HFF-Myc (cell line): ENCODE measurements at regions not wholly inside any gene's neighbourhood (a gene's known extent, or its start where the extent isn't known, plus 50 kb on each side); places are given as distances from the start of the nearest gene placed in this dataset.

Experiments used
- DNase-seq: peaks from one replicate; pipeline ENCODE4 v3.0.0-alpha.2; 2011; ENCODE audit warnings: low read depth; ENCODE audit errors: extremely low read depth
- H3K4me3 ChIP-seq: replicated peaks from 2 replicates; pipeline ENCODE4 v1.5.1; 2011; ENCODE audit warnings: low read depth, mild to moderate bottlenecking, control low read depth, low read length
- CTCF ChIP-seq: IDR thresholded peaks from 2 replicates; pipeline ENCODE4 v1.5.1; 2012; ENCODE audit warnings: mild to moderate bottlenecking, low read depth, low read length, control low read depth; ENCODE audit errors: missing control alignments

- DNase-seq, result no peak
- no peak for TF ChIP-seq CTCF
- no peak overlapping the region for H3K4me3 ChIP-seq
Observed at GRCh38 chr4:126772662-126773061, 860.1 kb upstream of the INTU start.

GRCh38 chr4:126775485-126776106, 857.2 kb upstream of the INTU start:
- H3K4me3 ChIP-seq, result no peak overlapping the region
- no peak for TF ChIP-seq CTCF
- no peak for DNase-seq

- no peak for TF ChIP-seq CTCF
- no peak for DNase-seq
- H3K4me3 ChIP-seq, result no peak overlapping the region
Observed at GRCh38 chr4:126776361-126776760, 856.4 kb upstream of the INTU start.

GRCh38 chr4:126777649-126778048, 855.1 kb upstream of the INTU start:
- no peak for TF ChIP-seq CTCF
- H3K4me3 ChIP-seq, result no peak overlapping the region
- peak; percentile 89 for DNase-seq

GRCh38 chr4:126778348-126778747, 854.4 kb upstream of the INTU start:
- no peak for TF ChIP-seq CTCF
- no peak for DNase-seq
- no peak overlapping the region for H3K4me3 ChIP-seq

GRCh38 chr4:126779001-126779400, 853.8 kb upstream of the INTU start:
- no peak for TF ChIP-seq CTCF
- no peak overlapping the region for H3K4me3 ChIP-seq
- DNase-seq, result no peak
